GM12891 (cell line): ENCODE measurements at regions not wholly inside any gene's neighbourhood (a gene's known extent, or its start where the extent isn't known, plus 50 kb on each side); places are given as distances from the start of the nearest gene placed in this dataset.

Experiments
- PAX5 ChIP-seq: IDR thresholded peaks from 2 replicates; pipeline ENCODE4 v1.6.1; 2011; ENCODE audit warnings: low read length, moderate library complexity, mild to moderate bottlenecking; ENCODE audit not compliant: insufficient read depth, severe bottlenecking
- POLR2A ChIP-seq: IDR thresholded peaks from 2 replicates; pipeline ENCODE4 v1.6.1; 2011; ENCODE audit warnings: low read depth, low read length, control low read depth
- POLR2AphosphoS5 ChIP-seq: IDR thresholded peaks from 2 replicates; pipeline ENCODE4 v1.6.1; 2011; ENCODE audit warnings: low read depth, low read length, control low read depth
- SPI1 ChIP-seq: IDR thresholded peaks from 2 replicates; pipeline ENCODE4 v1.6.1; 2011; ENCODE audit warnings: low read depth, low read length, control low read depth
- TAF1 ChIP-seq: IDR thresholded peaks from 2 replicates; pipeline ENCODE4 v1.6.1; 2011; ENCODE audit warnings: low read depth, low read length, control low read depth

- TF ChIP-seq POLR2A: no peak
- no peak for TF ChIP-seq POLR2AphosphoS5
- no peak for TF ChIP-seq TAF1
- no peak for TF ChIP-seq PAX5
- TF ChIP-seq SPI1: no peak
These were observed 210.1 kb upstream of the CXCL13 start for GRCh38 chr4:77395481-77395880.
